IMR-90 (cell line): ENCODE measurements at regions not wholly inside any gene's neighbourhood (a gene's known extent, or its start where the extent isn't known, plus 50 kb on each side); places are given as distances from the start of the nearest gene placed in this dataset.
"Not testable (repeated sequence)": the region's sequence is repeated elsewhere in the genome, so short reads cannot be mapped to it uniquely, and the experiment has no call there.

Source experiments
- BHLHE40 ChIP-seq: fragments of 150-350 bp; IDR thresholded peaks from 2 replicates; pipeline ENCODE4 v1.6.1; 2016; ENCODE audit warnings: mild to moderate bottlenecking, low read depth, low read length
- FOS ChIP-seq: fragments of 150-350 bp; IDR thresholded peaks from 2 replicates; pipeline ENCODE4 v1.6.1; 2016; ENCODE audit warnings: low read depth, low read length
- MAFK ChIP-seq: IDR thresholded peaks from 2 replicates; pipeline ENCODE4 v1.6.1; 2012; ENCODE audit warnings: low read depth, low read length, improper control_type of control experiment
- MAZ ChIP-seq: IDR thresholded peaks from 2 replicates; pipeline ENCODE4 v1.6.1; 2012; ENCODE audit warnings: low read depth, mild to moderate bottlenecking, low read length, improper control_type of control experiment, moderate library complexity, borderline replicate concordance
- POLR2A ChIP-seq: IDR thresholded peaks from 2 replicates; pipeline ENCODE4 v1.6.1; 2012; ENCODE audit warnings: mild to moderate bottlenecking, low read depth, low read length
- RCOR1 ChIP-seq: IDR thresholded peaks from 2 replicates; pipeline ENCODE4 v1.6.1; 2012; ENCODE audit warnings: mild to moderate bottlenecking, low read length, improper control_type of control experiment; ENCODE audit not compliant: insufficient replicate concordance
- TF ChIP-seq, protein P1 (sequence below): conservative IDR thresholded peaks from 2 replicates; pipeline ENCODE4 v1.5.1; 2012; ENCODE audit warnings: mild to moderate bottlenecking, low read depth, low read length, improper control_type of control experiment
- TF ChIP-seq, protein P2 (sequence below): fragments of 150-350 bp; IDR thresholded peaks from 2 replicates; pipeline ENCODE4 v1.6.1; 2016; ENCODE audit warnings: low read depth, mild to moderate bottlenecking, low read length, moderate library complexity, borderline replicate concordance

DNA sequence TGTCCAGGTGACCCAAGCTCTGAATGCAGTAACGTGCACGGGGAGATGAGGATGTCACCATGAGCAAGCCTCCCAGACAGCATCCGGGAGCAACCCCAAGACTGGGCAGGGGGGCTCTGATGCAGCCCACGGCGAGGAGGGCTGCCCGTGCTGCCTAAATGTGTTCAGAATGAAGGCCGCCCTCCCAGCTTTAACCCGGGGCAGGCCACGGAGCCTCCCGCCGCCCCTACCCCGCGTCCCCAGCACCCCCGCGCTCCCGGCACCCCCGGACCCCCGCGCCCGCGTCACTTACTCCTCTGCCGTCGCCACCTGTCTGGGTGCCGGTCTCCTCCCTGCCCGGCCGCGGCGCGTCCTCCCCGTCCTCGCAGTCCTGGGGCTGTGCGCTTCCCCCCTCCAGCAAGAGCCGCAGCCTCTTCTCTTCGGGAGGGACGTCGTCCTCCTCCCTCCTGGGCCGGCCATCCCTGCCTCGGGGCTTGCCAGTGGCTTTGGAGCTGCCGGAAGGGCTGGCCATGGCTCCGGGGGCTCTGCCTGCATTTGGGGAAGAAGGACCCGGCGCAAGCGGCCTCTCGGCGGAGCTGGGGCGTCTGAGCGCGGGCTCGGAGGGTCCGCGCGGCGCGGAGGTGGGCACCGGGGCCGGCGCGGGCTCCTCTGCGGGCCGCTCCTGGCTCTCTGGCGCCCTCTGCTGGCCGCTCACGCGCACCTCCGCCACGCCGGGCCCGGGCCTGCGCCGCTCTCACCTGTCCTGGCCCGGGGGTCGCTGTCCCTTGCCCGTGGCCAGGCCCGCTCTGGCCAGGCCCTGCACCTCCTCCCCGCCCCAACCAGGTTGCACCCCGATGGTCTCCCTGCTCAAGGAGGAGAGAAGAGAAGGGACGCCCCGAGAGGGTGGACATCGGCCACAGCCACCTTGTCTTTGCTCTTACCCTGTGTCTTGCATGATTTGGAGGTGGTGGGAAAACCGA lies 55.9 kb upstream of the ASNS start:
- TF ChIP-seq, protein P1, sequence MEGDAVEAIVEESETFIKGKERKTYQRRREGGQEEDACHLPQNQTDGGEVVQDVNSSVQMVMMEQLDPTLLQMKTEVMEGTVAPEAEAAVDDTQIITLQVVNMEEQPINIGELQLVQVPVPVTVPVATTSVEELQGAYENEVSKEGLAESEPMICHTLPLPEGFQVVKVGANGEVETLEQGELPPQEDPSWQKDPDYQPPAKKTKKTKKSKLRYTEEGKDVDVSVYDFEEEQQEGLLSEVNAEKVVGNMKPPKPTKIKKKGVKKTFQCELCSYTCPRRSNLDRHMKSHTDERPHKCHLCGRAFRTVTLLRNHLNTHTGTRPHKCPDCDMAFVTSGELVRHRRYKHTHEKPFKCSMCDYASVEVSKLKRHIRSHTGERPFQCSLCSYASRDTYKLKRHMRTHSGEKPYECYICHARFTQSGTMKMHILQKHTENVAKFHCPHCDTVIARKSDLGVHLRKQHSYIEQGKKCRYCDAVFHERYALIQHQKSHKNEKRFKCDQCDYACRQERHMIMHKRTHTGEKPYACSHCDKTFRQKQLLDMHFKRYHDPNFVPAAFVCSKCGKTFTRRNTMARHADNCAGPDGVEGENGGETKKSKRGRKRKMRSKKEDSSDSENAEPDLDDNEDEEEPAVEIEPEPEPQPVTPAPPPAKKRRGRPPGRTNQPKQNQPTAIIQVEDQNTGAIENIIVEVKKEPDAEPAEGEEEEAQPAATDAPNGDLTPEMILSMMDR, result peak; percentile 63
- not testable (repeated sequence) for TF ChIP-seq MAFK, POLR2A, BHLHE40, MAZ, RCOR1, FOS
- TF ChIP-seq, protein P2, sequence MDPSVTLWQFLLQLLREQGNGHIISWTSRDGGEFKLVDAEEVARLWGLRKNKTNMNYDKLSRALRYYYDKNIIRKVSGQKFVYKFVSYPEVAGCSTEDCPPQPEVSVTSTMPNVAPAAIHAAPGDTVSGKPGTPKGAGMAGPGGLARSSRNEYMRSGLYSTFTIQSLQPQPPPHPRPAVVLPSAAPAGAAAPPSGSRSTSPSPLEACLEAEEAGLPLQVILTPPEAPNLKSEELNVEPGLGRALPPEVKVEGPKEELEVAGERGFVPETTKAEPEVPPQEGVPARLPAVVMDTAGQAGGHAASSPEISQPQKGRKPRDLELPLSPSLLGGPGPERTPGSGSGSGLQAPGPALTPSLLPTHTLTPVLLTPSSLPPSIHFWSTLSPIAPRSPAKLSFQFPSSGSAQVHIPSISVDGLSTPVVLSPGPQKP, result not testable (repeated sequence)
